H1 (cell line): ENCODE measurements at regions not wholly inside any gene's neighbourhood (a gene's known extent, or its start where the extent isn't known, plus 50 kb on each side); places are given as distances from the start of the nearest gene placed in this dataset.

Experiments
- CBX5 ChIP-seq: fragments of 300-800, 300-1000 bp; sonication (generic); IDR thresholded peaks from 2 replicates; pipeline ENCODE4 v1.7.1; 2016; ENCODE audit warnings: antibody characterized with exemption, low read length, low read depth
- EZH2 ChIP-seq: fragments of 200-600 bp; sonication (generic); IDR thresholded peaks from 2 replicates; pipeline ENCODE4 v1.7.1; 2012; ENCODE audit warnings: low read depth, mild to moderate bottlenecking, moderate library complexity, low read length, inconsistent platforms; ENCODE audit not compliant: severe bottlenecking
- PHF8 ChIP-seq: fragments of 200-600 bp; sonication (generic); conservative IDR thresholded peaks from 2 replicates; pipeline ENCODE4 v1.7.1; 2012; ENCODE audit warnings: low read depth, mild to moderate bottlenecking, inconsistent platforms, low read length, moderate library complexity
- SIN3A ChIP-seq, 2 experiments: IDR thresholded peaks in 1 of 2; conservative IDR thresholded peaks in 1 of 2; 2 replicates each; pipeline ENCODE4 v1.6.1; 2011 to 2012; ENCODE audit warnings: low read length in 2 of 2, improper control_type of control experiment in 1 of 2, low read depth in 1 of 2, mild to moderate bottlenecking in 1 of 2

GRCh38 chr18:4888251-4889040, 308.6 kb downstream of the AKAIN1 start (continued):
- TF ChIP-seq SIN3A (conservative IDR thresholded peaks at IDR 0.05 in 1 of 2, IDR thresholded peaks at IDR 0.05 in 1 of 2; ENCODE audit: low read depth in 1 of 2, low read length in 2 of 2): no peak
- TF ChIP-seq PHF8: no peak
- TF ChIP-seq CBX5: no peak
- TF ChIP-seq EZH2: no peak
